MV-4-11 (cell line): ENCODE measurements at regions not wholly inside any gene's neighbourhood (a gene's known extent, or its start where the extent isn't known, plus 50 kb on each side); places are given as distances from the start of the nearest gene placed in this dataset.
"Not testable (repeated sequence)": the region's sequence is repeated elsewhere in the genome, so short reads cannot be mapped to it uniquely, and the experiment has no call there.

Experiments used
- DNase-seq: peaks from one replicate; lab custom pipeline; 2025; lab: John Stamatoyannopoulos, UW

- DNase-seq = no peak
Observed at GRCh38 chr11:21930408-21930807, 262.5 kb upstream of the ANO5 start.

GRCh38 chr11:21931436-21932101, 261.3 kb upstream of the ANO5 start:
- DNase-seq = no peak

GRCh38 chr11:21933095-21933494, 259.8 kb upstream of the ANO5 start:
- DNase-seq = no peak

DNA sequence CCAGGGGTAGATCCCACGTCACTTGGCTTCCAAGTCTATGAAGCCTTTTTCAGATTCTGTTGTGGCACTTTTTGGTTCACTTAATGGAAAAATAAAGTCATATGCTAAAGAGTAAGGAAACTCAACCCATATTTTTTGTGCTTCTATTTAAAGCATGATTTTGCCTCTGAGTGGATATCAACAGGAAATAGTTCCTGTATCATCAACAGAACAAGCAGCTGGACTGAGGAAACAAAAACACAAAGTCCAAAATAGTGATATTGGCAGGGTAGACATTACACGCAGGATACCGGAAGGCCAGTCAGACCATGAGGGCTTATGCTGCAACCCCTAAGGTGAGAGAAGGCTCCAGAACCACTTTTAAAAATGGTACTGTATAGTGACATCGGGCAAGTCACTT, 248.3 kb upstream of the ANO5 start:
- DNase-seq = no peak

DNA sequence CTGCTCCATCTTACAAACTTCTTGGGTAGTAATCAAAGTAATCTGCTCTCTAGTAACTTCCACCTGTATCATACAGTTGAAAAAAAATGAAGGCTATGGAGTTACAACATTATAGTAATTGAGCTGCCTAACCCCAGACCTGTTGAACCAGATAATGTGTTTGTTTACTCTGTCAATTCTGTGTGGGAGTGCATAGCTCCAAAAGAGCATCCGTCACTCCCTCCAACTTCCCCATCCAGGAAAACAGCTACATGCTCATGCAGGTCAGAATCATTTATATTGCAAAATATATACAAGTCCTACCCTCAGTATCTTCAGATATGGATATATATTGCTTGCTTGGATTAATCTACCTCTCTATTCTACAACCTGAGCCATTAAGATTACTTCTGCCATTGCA, 244.0 kb upstream of the ANO5 start:
- DNase-seq = no peak

DNA sequence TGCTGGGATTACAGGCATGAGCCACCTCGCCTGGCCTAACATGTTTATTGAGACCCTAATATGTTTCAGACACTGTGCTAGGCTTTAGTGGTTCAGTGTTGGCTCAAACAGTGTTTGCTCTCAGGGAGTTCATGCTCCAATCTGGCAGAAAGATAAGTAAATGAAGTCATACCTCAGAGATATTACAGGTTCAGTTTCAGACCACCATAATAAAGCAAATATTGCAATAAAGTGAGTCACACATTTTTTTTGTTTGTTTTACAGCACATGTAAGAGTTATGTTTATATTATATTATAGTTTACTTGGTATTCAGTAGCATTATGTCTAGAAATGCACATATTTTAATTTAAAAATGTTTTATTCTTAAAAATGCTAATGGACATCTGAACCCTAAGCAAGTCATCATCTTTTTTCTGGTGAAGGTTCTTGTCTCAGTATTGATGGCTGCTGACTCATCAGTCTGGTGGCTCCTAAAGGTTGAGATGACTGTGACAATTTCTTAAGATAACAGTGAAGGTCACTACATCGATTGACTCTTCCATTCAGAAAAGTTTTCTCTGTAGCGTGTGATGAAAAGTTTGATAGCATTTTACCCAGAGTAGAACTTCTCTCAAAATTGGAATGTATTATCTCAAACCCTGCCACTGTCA, 243.0 kb upstream of the ANO5 start:
- no peak for DNase-seq

DNA sequence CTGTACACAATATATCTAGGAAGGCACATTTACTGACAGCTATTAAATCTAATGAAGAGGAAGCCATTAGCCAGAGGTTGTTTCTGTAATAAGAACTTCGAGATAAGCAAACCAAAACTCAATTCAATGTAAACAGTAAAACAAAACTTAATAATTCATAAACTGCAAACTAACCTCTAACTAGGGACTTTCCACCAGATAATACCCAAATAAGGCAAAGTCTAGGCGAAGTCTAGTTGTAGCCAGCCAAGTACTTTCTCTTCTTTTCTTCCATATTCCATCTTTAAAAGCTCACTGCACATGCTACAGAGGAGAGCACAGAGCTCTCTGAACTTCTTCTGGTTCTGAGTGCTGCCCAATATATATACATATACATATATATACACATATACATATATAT, 229.9 kb upstream of the ANO5 start:
- no peak for DNase-seq

DNA sequence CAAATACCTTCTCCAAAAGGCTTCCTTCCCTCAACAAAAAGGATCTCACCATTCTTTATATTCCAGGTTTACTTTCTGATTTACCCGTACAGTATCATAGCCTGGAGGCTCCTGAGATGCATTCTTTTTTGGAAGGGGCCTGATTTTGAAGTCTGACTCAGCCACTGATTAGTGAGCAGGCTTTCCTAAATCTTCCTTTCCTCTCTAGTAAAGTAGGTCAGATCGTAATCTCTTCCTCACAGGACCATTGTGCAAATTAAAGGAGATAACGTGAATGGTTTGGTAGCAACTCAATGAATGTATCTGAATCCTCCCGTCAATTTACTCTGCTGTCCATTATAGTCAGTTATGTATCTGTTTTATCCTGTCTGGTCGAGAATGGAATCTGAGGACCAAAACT, 227.7 kb upstream of the ANO5 start:
- no peak for DNase-seq

GRCh38 chr11:21968702-21969101, 224.2 kb upstream of the ANO5 start:
- DNase-seq = no peak

- no peak for DNase-seq
Observed at GRCh38 chr11:21969841-21970240, 223.0 kb upstream of the ANO5 start.

DNA sequence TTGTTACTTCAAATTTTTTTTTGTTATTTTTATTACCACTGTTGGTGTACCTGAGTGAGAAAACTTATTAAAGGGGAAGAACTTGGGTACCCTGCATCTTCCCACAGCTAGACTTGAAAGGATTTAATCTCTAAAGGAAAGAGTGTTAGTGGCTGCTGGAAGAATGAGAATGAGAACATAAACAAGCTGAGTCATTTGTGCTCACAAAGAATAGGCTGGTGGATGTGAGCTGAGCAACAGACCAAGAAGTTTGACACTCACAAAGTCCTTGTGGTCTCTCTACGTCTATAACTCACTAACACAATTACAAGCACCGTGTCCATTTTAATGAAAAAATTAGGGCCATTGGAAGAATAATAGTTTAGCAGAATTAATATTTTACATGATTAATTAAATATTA, 217.6 kb upstream of the ANO5 start:
- no peak for DNase-seq

GRCh38 chr11:21976210-21976609, 216.7 kb upstream of the ANO5 start:
- DNase-seq = no peak

GRCh38 chr11:21983431-21983830, 209.5 kb upstream of the ANO5 start:
- no peak for DNase-seq

DNA sequence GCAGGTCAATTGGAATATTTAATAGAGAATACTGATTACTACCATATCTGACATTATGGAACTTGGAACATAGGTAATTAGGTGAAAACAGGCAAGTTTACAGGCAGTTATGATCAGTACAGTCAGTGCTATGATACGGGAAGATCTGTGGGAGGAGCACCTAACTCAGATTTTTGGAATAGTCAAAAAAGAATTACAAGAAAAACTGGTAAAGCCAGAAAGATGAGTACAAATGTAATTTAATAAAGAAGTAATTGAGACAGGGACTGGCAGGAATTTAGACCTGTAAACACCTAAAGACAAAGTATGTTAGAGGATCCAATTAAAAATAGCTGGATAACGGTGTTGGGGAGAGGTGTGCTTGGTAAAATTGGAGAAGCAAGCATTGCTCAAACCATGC, 206.5 kb upstream of the ANO5 start:
- no peak for DNase-seq

DNA sequence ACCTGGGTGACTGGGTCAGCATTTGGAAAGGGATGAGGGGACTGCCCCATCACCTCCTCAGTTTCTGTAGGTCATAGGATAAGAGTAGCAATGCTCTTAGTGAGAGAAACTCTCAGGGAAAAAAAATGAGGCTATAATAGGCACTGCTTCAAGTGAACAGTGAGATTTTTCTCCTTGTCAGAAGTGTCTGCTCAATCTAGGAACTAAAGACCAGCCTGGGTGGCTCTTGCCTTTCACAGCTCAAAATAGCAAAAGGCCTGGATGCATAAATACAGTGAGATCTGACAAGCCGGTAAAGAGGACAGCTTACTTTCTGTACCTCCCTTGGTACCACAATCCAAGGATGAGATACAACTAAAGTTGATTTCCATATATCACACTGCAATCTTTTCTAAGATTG, 205.6 kb upstream of the ANO5 start:
- DNase-seq = no peak

GRCh38 chr11:21988477-21988876, 204.4 kb upstream of the ANO5 start:
- peak; percentile 24 for DNase-seq

DNA sequence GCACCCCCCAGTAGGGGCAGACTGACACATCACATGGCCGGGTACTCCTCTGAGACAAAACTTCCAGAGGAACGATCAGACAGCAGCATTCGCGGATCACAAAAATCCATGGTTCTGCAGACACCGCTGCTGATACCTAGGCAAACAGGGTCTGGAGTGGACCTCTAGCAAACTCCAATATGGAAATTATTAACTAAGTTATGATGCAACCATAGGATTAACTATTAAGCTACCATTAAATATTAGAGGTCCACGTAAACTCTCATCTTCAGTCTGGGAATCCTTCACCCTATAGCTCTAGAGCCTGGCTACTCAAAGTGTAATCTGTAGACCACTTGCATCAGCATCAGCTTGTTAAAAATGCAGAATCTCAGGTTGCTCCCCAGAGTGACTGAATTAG, 191.1 kb upstream of the ANO5 start:
- DNase-seq = not testable (repeated sequence)

GRCh38 chr11:22006901-22007300, 186.0 kb upstream of the ANO5 start:
- no peak for DNase-seq

DNA sequence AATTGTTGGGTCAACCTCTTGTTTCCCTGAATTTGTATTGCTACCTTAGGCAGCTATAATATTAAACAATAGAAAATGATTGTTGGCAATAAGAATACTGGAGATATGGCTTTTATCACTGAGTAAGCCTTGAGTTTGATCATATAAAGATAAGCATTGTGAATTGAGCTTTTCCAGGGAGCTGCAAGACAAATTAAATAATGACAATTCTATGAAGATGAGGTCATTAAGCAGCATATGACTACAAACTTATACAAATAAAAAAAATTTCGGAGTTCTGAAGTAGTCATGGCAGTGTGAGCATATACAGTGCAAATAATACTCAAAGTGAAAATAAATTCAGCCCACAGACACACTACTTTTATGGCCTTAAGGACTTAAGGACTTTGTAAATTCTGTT, 161.1 kb upstream of the ANO5 start:
- DNase-seq = no peak

DNA sequence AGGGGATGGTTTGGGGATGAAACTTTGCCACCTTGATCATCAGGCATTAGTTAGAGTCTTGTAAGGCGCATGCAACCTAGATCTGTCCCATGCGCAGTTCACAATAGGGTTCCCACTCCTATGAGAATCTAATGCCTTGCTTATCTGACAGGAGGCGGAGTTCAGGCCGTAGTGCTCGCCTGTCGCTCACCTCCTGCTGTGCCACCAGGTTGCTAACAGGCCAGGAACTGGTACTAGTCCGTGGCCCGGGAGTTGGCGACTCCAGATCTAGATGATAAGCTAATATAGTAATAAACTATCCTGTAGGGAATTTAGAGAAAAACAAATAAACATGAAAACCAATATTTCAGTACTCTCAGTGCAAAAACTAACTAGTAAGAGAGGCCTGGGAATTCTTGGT, 155.4 kb upstream of the ANO5 start:
- DNase-seq = no peak

DNA sequence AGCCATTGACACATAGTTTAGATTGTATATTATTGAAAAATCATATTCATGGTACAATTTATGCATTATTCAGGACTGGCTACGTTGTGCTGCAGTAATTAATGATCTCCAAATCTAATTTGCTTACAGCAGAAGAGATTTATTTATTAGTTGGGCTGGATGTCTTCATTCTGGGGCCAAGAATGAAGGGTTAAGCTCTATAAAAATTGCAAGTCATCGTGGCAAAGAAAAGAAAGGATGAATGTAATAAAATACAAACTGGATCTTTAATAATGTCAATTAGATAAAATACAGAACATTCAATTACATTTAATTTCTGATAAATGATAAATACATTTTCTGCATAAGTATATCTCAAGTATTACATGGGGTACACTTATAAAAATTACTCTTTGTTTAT, 151.8 kb upstream of the ANO5 start:
- DNase-seq = no peak

DNA sequence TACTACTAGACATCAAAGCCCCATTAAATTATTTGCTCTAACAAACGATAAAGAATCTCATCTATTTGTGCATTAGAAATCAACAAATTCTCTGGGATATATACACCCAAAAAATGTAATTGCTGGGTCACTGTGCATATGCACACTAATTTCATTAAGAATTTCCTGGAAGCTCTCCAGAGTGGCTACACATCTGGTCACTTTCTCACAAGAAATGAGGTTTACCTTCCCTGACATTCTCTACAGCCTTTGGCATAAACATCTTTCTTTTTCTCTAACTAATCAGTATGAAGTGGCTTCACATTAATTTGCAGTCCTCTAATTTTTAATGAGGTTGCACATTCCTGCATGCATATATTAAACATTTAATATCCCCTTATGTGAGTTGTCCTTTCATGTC, 150.8 kb upstream of the ANO5 start:
- no peak for DNase-seq

DNA sequence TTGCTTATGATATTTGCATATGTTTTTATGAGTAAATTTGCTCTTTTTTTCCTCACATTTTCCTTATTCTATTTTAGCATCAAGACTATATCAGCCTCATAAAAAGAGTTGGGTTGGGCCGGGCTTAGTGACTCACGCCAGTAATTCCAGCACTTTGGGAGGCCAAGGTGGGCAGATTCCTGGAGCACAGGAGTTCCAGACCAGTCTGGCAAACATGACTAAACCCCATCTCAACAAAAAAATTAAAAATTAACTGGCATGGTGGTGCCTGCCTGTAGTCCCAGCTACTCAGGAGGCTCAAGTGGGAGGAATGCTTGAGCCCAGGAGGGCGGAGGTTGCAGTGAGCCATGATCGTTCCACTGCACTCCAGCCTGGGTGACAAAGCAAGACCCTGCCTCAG, 148.8 kb upstream of the ANO5 start:
- DNase-seq = no peak

GRCh38 chr11:22049276-22049675, 143.6 kb upstream of the ANO5 start:
- DNase-seq = no peak
